ENCODE measurements at regions not wholly inside any gene's neighbourhood (a gene's known extent, or its start where the extent isn't known, plus 50 kb on each side); places are given as distances from the start of the nearest gene placed in this dataset.

DNA sequence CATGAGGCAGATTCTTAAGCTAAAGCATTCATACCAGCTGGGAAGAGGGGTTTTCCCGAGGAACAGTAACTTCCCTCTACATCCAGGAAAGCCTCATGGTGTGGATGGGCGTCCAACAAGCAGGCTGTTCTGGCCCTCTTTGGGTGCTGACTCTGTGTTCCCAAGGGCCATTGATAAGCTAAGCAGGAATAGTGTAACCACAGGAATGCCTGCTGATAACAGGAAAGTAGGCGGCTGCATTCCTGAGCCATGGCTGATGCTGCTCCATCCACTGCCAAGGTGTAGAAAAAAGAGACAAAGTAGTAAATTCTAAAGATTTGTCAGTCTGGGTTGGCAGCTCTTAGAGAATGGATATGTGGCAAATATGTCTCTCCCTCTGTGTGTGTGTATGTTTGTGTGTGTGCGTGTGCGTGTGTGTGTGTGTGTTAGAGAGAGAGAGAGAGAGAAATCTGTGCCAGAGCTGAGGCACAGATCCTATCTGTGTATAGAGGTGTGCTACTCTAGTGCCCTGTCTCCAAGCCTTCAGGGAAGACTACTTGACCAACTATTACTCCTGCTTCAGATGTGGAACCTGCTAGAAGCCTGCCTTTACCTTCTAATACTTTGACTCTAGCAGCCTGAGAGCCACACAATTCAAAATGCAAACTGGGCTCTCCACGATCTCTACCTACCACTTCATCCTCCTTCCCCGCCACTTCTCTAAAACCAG is 353.1 kb upstream of the NR3C2 start:
- no peak for DNase-seq

DNA sequence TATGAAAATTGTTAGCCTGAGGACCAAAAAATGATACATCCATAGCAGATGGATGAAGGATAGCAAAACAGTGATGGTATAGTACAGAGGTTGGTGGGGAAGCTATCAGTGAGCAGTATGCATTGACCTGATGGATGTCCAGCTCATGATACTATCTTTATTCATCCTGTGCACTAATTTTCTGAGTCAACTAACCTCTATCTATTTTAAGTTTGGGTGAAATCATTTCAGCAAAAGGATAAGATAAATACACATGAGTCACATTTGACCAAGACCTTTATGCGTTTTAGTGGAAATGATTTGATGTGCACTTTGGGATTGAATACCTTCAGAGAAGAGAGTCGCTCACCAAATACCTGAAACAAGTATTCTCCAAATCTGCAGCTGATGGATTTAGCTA is 351.0 kb upstream of the NR3C2 start:
- no peak for DNase-seq

DNA sequence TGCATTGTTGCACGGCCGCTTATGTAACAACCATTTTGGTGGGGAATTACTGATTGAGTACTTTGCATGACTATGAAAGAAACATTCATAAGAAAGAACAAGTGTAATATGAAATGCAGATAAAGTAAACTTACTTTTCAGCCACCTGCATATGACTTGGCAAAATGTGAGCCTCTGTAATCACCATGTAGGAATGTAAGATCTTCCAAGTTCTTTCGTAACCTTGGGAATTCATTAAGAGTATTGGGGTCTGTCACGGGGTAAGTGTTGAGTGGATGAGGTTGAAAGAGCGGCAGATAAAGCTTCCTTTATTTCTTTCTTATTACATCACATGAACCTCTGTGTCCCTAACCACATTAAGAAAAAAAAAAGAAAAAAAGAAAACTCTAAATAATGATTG is 348.5 kb upstream of the NR3C2 start:
- DNase-seq: no peak

DNA sequence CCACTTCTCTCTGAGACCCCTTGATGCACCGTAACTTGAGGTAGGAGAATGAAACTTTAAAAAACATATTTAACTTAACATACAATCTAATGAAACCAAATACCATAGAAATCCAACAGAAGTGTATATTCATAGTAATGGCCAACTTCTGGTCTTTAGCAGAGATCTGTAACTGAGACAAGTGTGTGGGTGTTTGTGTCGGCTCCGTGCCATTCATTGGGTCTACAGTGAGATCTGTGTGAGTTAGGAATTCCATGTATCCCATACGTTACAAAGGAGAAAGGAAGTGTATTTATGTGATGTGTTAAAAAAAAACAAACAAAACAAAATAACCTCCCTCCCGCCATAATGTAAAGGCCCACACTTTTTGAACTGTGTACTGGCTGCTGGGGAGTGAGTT is 348.0 kb upstream of the NR3C2 start:
- no peak for DNase-seq

DNA sequence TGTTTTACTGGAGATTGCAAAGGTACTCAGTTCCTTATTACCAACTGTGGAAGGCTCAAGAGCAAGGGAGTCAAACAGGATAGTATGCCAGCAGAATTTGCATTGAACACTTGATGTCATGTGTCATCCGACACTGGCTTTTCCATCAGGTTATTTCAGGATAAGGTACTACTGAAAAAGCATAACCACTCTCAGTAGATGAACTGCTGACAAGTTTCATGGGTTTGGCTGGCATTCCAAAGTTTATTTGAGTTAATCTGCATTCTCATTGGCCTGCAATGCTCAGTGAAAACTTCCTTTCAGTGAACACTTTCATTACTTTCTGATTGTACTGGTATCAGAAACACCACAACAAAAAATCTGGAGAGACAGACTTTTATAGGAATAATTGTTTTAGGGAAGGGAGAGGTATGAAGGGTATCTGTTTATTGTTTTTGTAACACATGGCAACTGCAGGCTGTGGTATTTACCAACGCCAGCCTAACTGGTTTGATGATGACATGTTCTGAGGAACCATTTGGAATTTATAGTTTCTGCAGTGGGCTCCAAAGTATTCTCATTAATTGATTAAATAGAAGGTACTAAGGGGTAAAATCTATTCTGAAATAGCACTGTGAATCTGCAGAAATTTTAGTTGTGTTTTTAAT is 345.7 kb upstream of the NR3C2 start:
- no peak for DNase-seq

DNA sequence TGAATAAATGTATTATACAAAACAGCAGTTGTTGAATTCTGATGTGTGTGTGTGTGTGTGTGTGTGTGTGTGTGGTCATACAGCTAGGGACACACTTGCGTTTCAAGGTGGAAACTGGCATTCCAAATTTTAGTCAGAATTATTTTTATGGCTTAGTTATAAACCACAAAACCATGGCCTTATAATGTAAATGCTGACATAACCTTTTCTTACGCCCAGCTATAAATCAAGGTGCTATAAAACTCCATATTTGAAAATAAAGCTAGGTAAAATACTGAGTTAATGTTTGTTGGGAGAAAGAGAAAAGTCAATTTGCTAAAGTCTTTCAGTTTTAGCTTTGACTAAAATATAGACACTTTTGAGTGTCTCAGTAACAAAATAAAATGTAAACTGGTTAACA is 345.1 kb upstream of the NR3C2 start:
- DNase-seq: no peak

DNA sequence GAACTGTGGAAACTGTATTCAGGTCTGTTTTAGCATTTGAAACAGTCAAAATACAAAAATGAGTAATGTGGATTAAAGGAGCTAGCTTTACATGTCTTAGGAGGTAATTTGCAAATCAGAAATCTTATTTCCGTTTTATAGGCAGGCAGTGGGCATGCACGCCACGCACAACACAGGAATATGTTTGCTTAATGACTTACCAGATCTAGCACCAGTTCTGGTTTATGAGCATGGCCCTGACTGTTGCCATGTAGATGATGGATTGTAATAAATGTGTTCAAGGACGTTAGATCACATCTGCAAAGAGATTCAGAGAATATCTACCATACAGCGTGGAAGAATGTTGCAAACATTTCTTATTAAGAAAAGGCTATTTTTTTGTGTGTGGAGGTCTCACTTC is 344.5 kb upstream of the NR3C2 start:
- DNase-seq: no peak

DNA sequence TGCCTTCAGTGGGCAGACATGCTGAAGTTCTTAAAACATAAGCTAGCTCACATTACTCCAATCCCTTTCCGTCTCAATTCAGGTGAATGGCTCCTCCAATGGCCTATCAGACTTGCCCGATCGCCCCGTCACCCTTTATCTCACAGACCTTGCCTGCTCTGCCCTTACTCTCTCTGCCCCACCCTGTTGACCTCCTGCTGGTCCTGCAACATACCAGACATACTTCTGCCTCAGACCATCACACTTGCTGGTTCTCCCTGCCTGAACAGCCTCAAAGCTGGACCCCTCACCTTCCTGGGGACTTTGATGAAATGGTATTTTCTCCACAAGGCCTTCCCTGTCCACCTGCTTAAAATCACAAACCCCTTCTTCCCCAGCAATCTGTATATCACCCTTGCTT is 340.1 kb upstream of the NR3C2 start:
- no peak for DNase-seq

DNA sequence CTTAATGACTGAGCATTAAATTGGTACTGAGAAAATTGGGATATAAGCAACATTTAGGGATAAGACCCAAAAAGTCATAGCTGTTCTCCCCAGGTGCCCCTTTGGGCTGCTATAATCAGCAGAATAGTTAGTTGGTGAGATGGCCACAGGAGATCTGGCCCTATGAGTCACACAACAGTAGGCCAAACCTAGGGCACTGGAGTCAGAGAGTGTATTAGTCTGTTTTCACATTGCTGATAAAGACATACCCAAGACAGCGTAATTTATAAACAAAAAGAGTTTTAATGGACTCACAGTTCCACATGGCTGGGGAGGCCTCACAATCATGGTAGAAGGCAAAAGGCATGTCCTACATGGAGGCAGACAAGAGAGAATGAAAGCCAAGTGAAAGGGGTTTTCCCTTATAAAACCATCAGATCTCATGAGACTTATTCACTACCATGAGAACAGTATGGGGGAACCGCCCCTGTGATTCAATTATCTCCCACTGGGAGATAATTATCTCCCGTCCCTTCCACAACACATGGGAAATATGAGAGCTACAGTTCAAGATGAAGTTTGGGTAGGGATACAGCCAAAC is 338.3 kb upstream of the NR3C2 start:
- no peak for DNase-seq

DNA sequence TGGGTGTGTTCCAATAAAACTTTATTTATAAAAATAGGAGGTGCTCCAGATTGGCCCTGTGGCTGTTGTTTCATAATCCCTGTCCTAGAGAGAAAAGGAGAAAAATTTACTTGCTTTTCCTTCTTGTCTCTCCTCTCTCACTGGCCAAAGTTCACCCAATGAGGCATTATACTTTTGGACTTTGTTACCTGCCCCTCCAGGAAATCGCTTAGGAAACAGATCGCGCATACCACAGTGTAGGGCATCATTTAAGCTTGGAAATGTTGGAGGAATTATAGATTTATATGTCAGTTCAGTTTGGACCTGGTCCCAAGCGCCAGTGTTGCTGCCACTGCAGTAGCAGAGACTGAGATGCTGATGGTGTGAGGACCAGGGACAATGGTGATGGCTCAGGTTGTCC is 337.6 kb upstream of the NR3C2 start:
- DNase-seq: no peak

DNA sequence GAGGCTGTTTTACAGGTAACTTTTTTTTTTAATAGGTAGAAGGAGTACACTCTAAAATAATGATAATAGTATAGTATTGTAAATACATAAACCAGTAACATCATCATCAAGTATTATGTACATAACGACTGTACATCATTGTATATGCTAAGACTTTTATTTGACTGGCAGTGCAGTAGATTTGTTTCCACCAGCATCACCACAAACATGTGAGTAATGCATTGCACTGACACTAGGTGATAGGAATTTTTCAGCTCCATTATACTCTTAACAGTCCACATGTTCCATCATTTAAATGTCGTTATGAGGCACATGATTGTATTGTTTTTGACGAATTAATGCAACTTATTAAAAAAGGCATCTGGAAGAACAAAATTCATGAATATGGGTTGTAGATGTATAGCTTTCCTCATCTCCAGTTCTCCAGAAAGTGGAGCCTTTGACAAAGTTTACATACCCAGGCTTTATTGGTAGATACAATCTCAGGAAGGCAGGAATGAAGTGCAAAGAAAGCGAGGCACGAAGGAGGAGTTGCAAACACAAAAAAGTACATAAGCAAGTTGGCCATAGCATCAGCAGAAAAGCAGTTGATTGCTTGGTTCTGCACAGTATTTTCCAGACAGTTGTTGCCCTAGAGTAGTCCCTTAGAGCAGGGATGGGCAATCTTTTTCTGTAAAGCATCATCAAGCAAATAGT is 336.9 kb upstream of the NR3C2 start:
- DNase-seq: no peak

DNA sequence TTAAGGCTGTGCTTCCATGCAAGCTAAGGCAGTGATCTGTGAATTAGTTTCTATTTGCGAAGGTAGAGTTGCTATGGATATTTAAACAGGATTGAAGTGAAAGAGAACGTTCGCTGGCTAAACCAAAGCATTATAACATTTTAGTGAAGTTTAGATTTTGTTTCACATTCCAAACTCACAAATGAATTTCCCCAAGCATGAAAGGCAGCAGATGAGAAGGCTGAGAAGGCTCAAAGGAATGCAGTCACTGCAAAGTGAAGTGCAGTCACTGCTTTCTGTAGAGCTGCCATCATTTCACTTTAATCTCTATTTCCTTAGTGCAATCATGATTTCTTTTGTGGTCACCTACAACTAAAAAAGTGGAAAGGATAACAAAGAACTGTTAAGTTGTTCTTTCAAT is 334.7 kb upstream of the NR3C2 start:
- DNase-seq: no peak

DNA sequence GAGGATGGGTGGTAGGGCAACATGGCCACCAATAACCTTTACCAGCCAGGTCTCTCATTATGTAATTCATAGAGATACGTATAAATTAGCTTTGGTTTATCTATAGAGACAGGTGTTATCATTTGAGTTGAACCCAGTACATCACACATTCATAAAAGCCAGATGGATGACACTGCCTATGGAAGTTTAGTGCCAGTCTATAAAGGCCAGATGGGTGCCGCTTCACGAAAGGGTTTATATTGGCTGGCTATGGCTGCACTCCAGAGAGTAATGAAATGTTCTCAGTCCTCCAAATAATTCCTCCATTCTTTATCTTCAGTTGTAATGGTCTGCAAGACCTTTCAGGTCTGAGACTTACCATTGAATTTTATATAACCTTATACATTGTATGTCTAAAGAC is 331.9 kb upstream of the NR3C2 start:
- DNase-seq: no peak

DNA sequence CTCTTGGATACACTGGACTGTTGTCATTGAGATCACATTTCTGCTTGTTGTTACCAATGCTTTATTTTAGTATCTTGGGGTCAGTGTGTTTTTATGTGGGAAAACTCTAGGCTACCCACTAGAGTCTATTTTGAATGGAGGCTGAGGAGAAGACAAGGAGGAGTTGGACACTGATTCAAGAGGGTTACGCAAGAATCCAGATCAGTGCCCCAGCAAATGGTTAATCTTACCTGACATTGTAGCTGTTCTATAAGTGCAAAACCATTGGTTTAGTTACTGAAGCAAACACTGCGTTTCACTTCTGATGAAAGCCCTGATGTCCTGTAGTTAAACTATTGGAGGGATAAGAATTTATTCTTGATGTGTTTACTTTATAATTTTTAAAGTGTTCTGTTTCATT is 331.1 kb upstream of the NR3C2 start:
- no peak for DNase-seq

DNA sequence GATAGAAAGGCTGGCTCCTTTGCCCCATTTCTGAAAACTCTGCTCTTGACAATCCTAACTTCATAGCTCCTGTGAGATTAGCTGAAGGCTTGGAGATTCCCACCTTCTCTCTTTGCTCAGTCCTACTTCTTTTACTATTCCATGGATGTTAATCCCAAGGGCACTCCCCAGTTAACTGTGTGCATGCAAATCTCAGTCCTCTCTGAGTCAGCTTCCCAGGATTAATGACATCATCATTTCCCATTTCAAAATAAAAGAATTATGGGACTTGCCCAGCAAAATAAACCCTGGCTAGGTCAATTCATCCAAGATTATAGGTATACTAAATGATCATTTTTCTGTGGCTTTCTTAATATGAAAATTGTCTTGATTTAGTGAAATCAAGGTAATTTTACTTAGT is 328.6 kb upstream of the NR3C2 start:
- no peak for DNase-seq

DNA sequence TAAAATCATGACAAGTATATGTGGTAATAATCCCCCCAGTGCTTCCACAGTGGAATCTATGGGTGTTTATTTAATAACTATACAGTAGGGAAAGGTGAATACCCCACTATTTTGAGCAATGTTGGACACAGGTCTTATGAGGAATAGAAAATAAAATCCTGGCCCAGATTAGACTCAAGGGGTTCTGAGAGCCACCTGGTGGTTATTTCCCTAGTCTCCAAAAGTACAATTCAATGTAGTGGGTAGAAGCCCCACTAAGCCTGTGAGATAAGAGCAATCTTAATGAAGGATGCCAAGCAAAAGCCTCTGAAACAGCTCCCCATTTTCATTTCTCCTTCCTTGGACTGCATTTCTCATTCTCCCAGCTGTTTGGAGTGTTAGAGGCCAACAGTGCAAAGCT is 328.2 kb upstream of the NR3C2 start:
- no peak for DNase-seq

DNA sequence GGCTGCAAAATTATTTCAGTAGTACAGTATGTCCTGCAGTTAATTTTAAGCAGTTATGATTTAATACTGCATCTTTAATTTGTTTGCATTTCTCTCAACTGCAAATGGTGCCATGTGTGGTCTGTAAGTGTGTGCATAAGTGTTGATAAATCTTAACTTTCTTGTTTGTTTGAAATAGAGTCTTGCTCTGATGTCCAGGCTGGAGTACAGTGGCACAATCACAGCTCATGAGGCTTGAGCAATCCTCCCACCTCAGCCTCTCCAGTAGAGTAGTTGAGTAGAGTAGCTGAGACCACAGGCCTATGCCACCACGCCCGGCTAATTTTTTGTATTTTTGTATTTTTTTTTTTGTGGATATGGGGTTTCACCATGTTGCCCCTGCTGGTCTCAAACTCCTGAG is 322.5 kb upstream of the NR3C2 start:
- DNase-seq: no peak

DNA sequence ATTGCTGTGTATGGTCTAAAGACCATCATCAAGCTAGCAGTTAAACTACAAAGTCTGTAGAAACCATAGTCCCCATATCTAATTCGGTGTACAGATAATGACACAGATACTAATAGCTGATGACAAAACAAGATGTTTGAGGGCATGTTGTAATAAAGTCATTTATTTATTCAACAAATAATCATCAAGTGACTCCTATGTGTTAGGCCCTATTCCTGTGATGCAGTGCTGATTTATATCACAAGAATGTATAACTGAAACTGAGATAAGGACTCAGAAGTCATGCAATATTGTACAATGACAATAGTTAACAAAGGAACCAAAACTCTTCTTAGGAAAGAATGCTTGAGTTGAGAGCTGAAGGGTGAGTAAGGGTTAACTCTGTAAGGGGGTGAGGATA is 315.0 kb upstream of the NR3C2 start:
- no peak for DNase-seq

DNA sequence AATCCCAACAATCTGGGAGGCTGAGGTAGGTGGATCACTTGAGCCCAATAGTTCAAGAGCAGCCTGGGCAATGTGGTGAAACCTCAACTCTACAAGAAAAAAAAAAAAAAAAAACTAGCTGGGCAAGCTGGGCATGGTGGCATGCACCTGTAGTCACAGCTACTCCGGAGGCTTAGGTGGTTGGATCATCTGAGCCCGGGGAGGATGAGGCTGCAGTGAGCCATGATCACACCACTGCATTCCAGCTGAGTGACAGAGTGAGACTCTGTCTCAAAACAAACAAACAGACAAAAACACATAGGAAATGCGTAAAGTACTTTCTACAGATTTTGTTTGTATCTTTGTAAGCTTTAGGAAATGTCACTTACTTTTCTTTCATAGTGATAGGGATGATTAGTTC is 307.2 kb upstream of the NR3C2 start:
- DNase-seq: no peak

DNA sequence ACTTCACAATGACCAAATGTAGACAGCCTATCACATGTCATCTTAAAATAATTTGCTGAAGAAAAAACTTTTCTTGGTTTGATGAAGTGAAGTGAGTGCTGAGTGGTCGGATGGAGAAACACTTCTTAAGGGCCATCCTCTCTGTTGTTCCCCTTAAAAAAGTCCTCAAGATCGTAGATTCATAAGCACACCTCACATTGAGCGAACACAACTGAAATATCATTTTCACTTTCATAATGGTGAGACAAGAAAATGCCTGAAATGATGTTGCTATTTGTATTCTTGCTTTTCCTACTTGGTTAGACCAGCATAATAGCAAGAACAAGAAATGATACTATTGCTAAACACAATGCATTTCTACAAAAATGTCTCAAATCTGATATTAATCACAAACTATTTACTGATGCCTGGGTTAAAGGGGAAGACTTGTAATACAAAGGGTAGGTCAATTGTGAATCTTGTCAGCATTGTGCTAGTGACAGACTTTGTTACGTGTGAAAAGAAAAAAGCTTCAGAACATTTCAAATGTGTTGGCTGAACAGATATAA is 305.6 kb upstream of the NR3C2 start:
- no peak for DNase-seq

DNA sequence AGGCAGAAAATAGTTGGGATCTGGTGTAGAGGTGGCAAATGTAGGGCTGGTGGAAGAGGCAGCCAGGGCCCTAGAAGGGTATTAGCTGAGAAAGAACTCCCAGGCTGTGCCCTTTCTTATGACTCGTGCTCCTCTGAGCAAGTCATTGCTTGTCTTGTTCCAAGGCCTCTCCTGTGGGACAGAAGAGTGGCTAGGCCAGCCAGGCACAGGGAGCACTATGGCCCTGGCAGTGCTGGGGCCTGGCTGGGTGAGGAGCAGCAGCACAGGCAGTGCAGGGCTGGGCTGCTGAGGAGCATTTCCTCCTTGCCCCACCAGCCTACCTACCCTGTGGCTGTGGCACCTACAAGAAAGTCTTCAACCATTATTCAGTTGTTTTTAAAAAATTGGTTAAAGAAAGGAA is 298.5 kb upstream of the NR3C2 start:
- no peak for DNase-seq

DNA sequence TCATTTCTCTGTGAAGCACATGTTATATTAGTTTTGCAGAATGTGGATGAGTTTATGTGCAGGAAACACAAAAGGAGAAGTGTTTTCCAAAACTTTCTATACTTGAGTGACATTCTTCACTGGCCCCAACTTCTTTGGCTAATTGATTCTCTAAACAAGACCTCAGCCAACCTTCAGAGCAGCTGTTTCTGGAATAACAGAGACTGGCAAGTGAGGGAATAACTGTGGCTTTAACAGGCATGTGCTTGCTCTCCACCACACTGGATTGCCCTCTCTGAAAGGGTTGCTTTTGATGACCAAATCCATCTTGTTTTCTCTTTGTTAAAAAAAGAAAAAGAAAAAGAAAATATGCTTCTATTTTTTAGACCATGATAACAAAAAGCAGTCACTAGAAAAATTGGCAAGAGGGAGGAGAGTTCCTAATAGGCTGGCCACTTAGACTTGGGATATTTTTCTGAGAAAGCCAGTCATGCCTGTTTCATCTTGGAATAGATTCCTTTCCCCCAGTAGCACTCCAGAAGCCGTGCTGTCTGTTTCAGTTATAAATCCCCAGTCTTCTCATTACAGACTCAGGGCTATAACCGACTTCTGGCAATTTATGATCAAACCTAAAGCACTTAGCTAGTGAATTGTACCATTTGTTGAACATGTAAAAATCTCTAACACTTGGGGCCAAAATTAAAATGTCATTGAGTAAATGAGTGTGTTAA is 295.0 kb upstream of the NR3C2 start:
- DNase-seq: no peak
